CD4-positive, alpha-beta T cell treated with Interleukin-15 for 4 hours (primary cell): ENCODE measurements at regions not wholly inside any gene's neighbourhood (a gene's known extent, or its start where the extent isn't known, plus 50 kb on each side); places are given as distances from the start of the nearest gene placed in this dataset.

ENCODE experiments used
- DNase-seq: peaks from one replicate; pipeline ENCODE4 v3.0.0-alpha.2; 2020; ENCODE audit warnings: low spot score

GRCh38 chr16:87054856-87055255, 262.3 kb downstream of the C16orf95 start:
- no peak for DNase-seq

- DNase-seq = no peak
These were observed 261.1 kb downstream of the C16orf95 start for GRCh38 chr16:87056083-87056482.

DNA sequence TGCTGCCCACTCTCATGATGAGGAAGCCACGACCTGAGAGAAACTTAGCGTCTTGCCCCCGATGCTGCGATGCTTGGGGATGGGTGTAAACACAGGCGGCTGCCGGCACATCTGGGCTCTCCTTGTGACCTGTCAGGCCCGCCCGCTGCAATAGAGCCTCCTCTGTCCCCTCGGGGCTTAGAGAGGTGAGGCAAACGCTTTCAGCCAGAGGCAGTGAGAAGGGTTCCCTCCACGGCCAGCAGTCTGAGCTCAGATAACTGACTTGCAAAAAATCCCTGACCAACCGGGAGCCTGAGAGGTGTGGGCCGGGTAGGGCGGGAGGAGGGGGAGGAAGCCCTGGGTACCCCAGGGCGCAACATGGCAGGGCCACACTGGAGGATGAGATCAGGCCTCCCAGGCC, 260.6 kb downstream of the C16orf95 start:
- DNase-seq = no peak

GRCh38 chr16:87057211-87057881, 259.8 kb downstream of the C16orf95 start:
- DNase-seq = no peak

- DNase-seq = no peak
These were observed 259.1 kb downstream of the C16orf95 start for GRCh38 chr16:87057951-87058560.

- no peak for DNase-seq
These were observed 258.4 kb downstream of the C16orf95 start for GRCh38 chr16:87058728-87059250.

DNA sequence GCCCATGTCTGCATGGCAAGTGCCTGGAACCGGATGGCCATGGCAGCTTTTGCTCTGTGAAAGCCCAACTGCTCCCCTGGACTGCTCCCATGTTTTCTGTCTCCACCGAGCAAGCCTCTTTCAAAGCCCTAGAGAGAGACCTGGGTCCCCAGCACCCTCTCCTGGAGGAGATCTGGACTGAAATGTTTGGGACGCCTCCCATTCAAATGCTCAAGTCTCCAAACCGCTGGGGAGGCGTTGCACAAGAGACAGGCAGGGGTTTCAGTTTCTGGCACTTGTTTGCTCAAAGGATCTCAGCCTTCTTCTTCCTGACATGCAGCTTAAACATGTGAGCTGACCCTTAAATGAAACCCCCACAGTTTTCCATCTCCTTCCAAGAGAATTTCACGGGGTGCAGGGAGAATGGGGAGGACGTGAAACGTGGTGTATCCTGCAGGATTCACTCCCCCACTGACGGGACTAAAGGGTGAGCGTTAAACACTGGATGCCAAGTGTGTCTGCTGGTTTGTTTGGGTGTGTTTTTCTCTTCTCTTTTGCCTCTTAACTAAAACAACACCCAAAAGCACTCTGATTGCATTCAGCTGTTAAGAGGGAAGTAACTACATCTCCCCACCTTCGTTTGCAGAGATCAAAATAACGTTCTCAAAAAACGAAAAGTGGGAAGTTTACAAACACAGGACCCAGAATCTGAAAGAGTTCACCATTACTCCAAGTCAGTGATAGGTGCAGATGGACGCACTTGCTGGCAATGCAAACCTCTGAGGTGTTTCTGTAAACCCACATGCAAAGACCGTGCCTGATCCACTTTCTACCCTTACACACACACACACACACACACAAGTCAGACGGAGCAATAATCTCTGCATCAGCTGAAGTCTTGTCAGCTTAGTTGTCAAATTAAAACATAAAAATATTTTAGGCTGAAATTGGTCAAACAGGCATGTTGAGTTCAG, 256.9 kb downstream of the C16orf95 start:
- no peak for DNase-seq

DNA sequence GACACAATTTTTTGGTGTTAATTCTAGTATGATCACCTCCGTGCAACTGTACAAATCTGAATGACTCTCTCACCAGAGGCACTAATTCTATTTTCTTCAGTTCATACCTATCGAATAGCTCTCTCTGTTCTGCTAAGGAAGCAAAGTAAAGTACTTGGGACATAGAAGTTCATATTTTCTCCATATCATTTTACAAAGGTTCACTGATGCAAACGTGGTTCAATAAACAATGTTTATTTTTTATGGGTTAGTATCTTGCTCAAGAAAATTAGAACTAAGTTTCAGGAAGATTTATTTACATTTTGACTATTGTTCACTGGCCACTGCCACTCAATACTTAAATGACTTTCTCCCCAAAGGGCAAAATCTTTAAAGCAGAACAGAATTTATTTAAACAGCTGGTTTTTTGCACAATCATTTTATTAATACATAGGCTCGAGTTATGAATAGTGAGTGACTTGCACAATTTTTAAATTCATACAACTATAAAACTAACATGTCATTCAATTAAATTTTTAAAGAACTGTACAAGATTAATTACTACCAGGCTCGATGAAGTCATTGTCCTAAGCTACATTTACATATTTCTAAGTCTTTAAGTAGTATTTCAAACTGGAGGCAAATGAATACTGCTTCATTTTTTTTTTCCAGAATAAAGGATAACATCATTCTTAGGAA, 255.8 kb downstream of the C16orf95 start:
- no peak for DNase-seq

DNA sequence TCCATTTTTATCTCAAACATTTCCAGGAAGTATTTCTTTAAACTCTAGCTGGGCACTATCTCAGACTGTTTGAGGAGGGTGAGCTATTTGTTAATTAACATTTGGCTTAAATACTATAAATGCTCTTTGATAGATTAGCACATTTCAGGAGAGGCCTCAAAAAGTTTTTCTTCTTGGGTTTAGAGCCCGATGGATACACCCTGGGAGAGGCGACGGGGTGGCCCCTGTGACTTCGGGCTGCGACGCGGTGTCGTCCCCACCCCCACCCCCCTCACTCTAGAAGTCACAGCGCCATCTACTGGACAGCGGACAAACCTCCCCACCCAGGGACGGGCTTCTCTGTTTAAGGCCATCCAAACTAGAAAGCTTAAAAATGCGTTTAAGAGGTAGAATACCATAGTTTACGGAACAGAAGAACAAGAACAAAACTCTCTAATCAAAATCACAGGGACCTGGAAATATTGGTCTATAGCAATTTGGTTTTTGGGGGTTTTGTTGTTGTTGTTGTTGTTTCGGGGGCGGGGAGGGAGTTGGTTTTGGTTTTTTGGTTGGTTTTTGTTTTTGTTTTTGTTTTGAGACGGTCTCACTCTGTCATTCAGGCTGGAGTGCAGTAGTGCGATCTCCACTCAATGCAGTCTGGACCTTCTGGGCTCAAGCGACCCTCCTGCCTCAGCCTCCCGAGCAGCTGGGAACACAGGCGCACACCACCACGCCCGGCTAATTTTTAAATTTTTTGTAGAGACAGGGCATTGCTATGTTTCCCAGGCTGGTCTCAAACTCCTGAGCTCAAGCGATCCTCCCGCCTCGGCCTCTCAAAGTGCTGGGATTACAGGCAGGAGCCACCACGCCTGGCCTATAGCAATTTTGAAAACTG, 254.4 kb downstream of the C16orf95 start:
- peak; percentile 10 for DNase-seq

GRCh38 chr16:87063543-87063942, 253.6 kb downstream of the C16orf95 start:
- no peak for DNase-seq

GRCh38 chr16:87064731-87065445, 252.3 kb downstream of the C16orf95 start:
- DNase-seq = no peak

DNA sequence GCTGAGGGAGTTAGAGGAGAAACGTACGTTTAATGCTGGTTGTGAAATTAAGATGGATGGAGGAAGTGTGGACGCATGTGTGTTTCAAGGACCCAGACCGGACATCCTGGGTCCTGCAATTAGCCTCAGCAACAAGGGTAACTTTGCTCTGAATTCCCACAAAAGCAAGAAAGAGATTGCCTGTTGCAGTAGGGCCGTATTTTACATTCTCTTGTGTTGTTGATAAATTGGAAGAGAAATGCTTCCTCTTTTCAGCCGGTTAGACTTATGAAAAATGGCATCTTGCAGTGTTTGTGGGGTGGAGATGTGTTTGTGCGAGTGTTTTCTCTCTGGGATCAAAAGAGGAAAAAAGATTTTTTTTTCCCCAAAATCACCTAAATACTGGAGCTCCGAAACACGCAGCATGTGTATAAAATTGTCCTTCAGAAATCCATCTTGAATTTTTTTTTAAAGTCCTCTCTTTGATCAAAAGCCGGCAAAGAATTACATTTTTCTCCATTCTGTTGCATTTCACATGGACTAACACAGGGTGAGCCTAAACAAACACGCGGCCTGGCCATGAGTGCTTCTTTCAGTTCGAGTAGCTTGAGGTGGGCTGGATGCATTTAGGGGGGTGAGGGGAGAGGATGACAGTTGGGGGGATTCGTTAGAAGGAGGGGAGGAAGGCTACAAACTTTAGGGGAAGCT, 251.6 kb downstream of the C16orf95 start:
- no peak for DNase-seq

DNA sequence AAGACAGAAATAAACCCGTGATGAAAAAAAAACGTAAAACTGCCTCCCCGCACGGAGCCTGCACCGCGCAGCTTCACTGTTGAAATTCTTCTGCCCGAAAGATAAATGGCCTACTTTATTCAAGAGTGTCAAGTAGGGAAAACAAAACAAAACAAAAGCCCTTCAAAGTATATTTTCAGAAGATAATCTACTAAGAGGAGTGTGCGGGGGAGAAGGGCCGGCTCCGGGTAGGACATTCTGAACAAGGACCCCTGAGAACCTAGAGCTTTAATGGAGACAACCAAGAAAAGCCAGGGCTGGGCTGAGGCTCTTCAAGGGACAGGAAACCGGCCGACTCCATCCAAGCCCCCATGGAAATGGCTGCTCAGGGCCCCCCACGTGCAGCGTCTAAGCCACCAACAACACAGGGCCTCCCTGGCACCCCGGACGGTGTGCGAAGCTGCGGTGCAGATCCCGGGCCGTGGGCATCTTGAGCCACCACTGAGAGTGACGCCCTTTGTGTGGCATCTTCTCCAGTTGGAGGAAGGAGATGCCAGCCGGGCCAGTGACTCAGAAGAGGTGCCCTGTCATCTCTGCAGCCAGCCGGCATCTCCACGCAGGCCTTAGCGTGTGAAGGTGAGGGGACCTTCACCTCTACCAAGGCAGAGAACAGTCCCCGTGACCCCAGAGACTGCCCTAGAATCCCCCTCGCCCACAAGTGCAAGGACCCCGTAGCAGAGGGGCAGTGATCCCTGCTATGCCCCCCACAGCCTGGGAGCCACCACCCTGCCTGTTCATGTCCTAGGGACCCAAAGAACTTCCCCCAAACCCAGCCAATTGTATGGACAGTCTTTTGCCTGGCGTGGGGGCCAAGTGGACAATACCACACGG, 250.8 kb downstream of the C16orf95 start:
- no peak for DNase-seq

DNA sequence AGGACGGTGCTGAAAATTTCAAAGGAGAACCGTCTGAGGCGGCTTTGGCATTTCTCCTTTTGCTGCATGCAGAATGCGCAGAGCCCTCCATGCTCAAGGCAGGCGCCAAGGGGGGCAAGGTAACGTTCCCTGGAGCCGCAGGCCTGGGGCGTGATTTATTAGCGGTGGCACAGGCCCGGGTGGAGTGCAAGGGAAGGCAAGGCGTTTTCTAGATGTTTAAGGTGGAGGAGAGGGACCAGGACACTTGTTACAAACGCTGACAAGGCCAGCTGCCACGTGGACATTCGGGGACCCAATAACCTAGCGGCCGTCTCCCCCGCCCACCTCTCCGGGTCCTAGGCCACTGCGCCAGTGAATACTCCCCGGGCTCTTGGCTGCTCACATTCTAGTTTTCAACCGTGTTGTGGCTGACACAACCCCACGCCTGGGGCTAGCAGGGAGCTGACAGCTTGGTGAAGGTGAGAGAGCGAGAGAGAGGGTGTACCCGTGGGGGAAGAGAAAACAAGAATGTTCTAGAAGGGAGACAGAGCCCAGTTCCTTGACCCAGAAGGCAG, 250.1 kb downstream of the C16orf95 start:
- DNase-seq = no peak

- no peak for DNase-seq
These were observed 249.1 kb downstream of the C16orf95 start for GRCh38 chr16:87067836-87068761.

- DNase-seq = no peak
These were observed 248.4 kb downstream of the C16orf95 start for GRCh38 chr16:87068762-87069150.

- DNase-seq = no peak
These were observed 246.5 kb downstream of the C16orf95 start for GRCh38 chr16:87070657-87071056.
